ENCODE measurements at regions not wholly inside any gene's neighbourhood (a gene's known extent, or its start where the extent isn't known, plus 50 kb on each side); places are given as distances from the start of the nearest gene placed in this dataset.

GRCh38 chrX:39652336-39652735 is 445.4 kb downstream of the BCOR start:
- DNase-seq = no peak
- H3K4me1 ChIP-seq (ENCODE audit: control insufficient read depth, insufficient read depth, low read depth, low read length) = peaks cover 1% of the 10 kb centered on the region
- H3K23ac ChIP-seq (ENCODE audit: low read length in 2 of 2) = no peak overlapping the region
- no peak overlapping the region for H3K4ac ChIP-seq (ENCODE audit: low read depth in 1 of 2, low read length in 2 of 2)
- H2BK15ac ChIP-seq (ENCODE audit: low read depth, poor library complexity, severe bottlenecking) = no peak overlapping the region
- H4K91ac ChIP-seq (ENCODE audit: low read length) = no peak overlapping the region
- no peak overlapping the region for H3K18ac ChIP-seq (ENCODE audit: low read depth in 1 of 2, low read length in 2 of 2)
- H2BK12ac ChIP-seq (ENCODE audit: low read length in 2 of 2) = no peak overlapping the region
- no peak overlapping the region for H2AFZ ChIP-seq (ENCODE audit: low read depth, low read length)
- no peak overlapping the region for H3K4me3 ChIP-seq (ENCODE audit: insufficient read depth in 1 of 2, low read depth in 1 of 2, low read length in 2 of 2)
- no peak overlapping the region for H3K27ac ChIP-seq (ENCODE audit: low read length, poor library complexity, severe bottlenecking)
- whole genome bisulfite sequencing = 60% methylated on average over 3 of the region's 5 CpGs
- no peak overlapping the region for H2BK5ac ChIP-seq (ENCODE audit: low read depth, low read length, poor library complexity, severe bottlenecking)
- H2BK120ac ChIP-seq (ENCODE audit: low read depth, low read length) = no peak overlapping the region
- no peak overlapping the region for H2AK5ac ChIP-seq (ENCODE audit: low read length, severe bottlenecking)
- H3K36me3 ChIP-seq (ENCODE audit: control insufficient read depth in 1 of 2, insufficient read depth in 2 of 2, low read depth in 1 of 2, low read length in 2 of 2) = no peaks in the 10 kb centered on the region
- H3K4me2 ChIP-seq (ENCODE audit: low read length, poor library complexity, severe bottlenecking) = no peak overlapping the region
- H4K8ac ChIP-seq (ENCODE audit: low read length) = no peak overlapping the region
- H3K79me1 ChIP-seq (replicated peaks; ENCODE audit: low read length, poor library complexity, severe bottlenecking) = no peaks in the 10 kb centered on the region
- peaks cover 29 to 77% of the 10 kb centered on the region in 2 experiments for H3K27me3 ChIP-seq (ENCODE audit: control insufficient read depth in 1 of 2, insufficient read depth in 1 of 2, low read length in 2 of 2)
- no peak overlapping the region for H3K14ac ChIP-seq (ENCODE audit: low read length in 2 of 2)
- H3K9ac ChIP-seq (ENCODE audit: low read length) = no peak overlapping the region
- no peaks in the 10 kb centered on the region for H3K9me3 ChIP-seq (ENCODE audit: control insufficient read depth, low read length)

- H4K8ac ChIP-seq (ENCODE audit: low read length) = no peak overlapping the region
- no peak overlapping the region for H2BK15ac ChIP-seq (ENCODE audit: low read depth, poor library complexity, severe bottlenecking)
- H3K4ac ChIP-seq (ENCODE audit: low read depth in 1 of 2, low read length in 2 of 2) = no peak overlapping the region
- H2BK120ac ChIP-seq (ENCODE audit: low read depth, low read length) = no peak overlapping the region
- no peak overlapping the region for H3K4me3 ChIP-seq (ENCODE audit: insufficient read depth in 1 of 2, low read depth in 1 of 2, low read length in 2 of 2)
- no peak for DNase-seq
- H3K4me2 ChIP-seq (ENCODE audit: low read length, poor library complexity, severe bottlenecking) = no peak overlapping the region
- no peak overlapping the region for H2BK5ac ChIP-seq (ENCODE audit: low read depth, low read length, poor library complexity, severe bottlenecking)
- WGBS = 13% methylated on average over 10 of the region's 10 CpGs
- H4K91ac ChIP-seq (ENCODE audit: low read length) = no peak overlapping the region
- H2AFZ ChIP-seq (ENCODE audit: low read depth, low read length) = no peak overlapping the region
- no peak overlapping the region for H3K9ac ChIP-seq (ENCODE audit: low read length)
- no peaks in the 10 kb centered on the region for H3K79me1 ChIP-seq (replicated peaks; ENCODE audit: low read length, poor library complexity, severe bottlenecking)
- no peak overlapping the region for H3K27ac ChIP-seq (ENCODE audit: low read length, poor library complexity, severe bottlenecking)
- peaks cover 1% of the 10 kb centered on the region for H3K4me1 ChIP-seq (ENCODE audit: control insufficient read depth, insufficient read depth, low read depth, low read length)
- H3K27me3 ChIP-seq (ENCODE audit: control insufficient read depth in 1 of 2, insufficient read depth in 1 of 2, low read length in 2 of 2) = peaks cover 29 to 73% of the 10 kb centered on the region in 2 experiments
- H2BK12ac ChIP-seq (ENCODE audit: low read length in 2 of 2) = no peak overlapping the region
- no peaks in the 10 kb centered on the region for H3K36me3 ChIP-seq (ENCODE audit: control insufficient read depth in 1 of 2, insufficient read depth in 2 of 2, low read depth in 1 of 2, low read length in 2 of 2)
- no peak overlapping the region for H2AK5ac ChIP-seq (ENCODE audit: low read length, severe bottlenecking)
- no peak overlapping the region for H3K23ac ChIP-seq (ENCODE audit: low read length in 2 of 2)
- H3K14ac ChIP-seq (ENCODE audit: low read length in 2 of 2) = no peak overlapping the region
- H3K18ac ChIP-seq (ENCODE audit: low read depth in 1 of 2, low read length in 2 of 2) = peak overlapping the region in 1 of 2 experiments; percentile 16
- no peaks in the 10 kb centered on the region for H3K9me3 ChIP-seq (ENCODE audit: control insufficient read depth, low read length)
Measured at GRCh38 chrX:39653691-39654090, 444.1 kb downstream of the BCOR start.

DNA sequence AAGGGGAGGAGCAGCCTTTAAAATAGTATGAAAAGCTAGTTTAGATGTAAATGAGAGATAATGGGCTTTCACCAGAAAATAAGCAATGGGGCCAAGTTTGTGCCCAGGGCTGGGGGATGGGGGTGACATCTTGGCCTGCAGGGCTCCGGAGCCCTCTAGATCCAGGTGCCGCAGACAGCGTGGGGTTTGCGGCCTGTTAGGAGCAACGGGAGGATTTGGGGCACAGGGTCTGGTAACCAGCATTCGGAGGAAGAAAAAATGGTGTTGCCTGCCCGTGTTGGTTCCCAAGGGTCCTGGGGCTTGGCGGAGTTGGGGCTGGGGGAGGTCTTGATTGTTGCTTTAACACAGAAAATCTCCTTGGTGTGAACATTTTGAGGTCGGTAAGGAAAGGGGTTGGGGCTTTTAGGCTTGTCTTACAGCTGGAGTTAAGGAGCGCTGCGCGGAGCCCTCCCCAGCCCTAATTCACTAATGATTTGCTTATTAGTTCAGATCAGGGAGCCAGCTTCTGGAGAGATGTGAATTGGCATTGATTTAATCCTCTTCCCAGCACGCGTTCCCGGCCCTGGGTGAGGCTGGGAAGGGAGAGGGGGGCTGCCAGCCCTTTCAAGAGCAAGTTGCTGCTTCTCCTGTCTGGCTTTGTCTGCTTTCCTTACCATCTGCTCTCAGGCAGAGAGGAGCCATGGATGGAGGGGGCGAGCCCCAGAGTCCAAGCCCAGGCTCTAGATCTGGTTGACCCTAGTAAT is 443.4 kb downstream of the BCOR start:
- Histone ChIP-seq H3K4me2 (ENCODE audit: low read length, poor library complexity, severe bottlenecking) (no peak overlapping the region), H3K23ac (ENCODE audit: low read length in 2 of 2) (no peak overlapping the region), H4K8ac (ENCODE audit: low read length) (no peak overlapping the region), H3K4me3 (ENCODE audit: insufficient read depth in 1 of 2, low read depth in 1 of 2, low read length in 2 of 2) (no peak overlapping the region), H3K4me1 (ENCODE audit: control insufficient read depth, insufficient read depth, low read depth, low read length) (peaks cover 1% of the 10 kb centered on the region), H2BK5ac (ENCODE audit: low read depth, low read length, poor library complexity, severe bottlenecking) (no peak overlapping the region), H3K36me3 (ENCODE audit: control insufficient read depth in 1 of 2, insufficient read depth in 2 of 2, low read depth in 1 of 2, low read length in 2 of 2) (no peaks in the 10 kb centered on the region), H3K18ac (ENCODE audit: low read depth in 1 of 2, low read length in 2 of 2) (no peak overlapping the region), H3K9ac (ENCODE audit: low read length) (no peak overlapping the region), H3K9me3 (ENCODE audit: control insufficient read depth, low read length) (no peaks in the 10 kb centered on the region), H3K27me3 (ENCODE audit: control insufficient read depth in 1 of 2, insufficient read depth in 1 of 2, low read length in 2 of 2) (peaks cover 29 to 72% of the 10 kb centered on the region in 2 experiments), H2AK5ac (ENCODE audit: low read length, severe bottlenecking) (no peak overlapping the region), H2BK120ac (ENCODE audit: low read depth, low read length) (no peak overlapping the region), H2BK15ac (ENCODE audit: low read depth, poor library complexity, severe bottlenecking) (no peak overlapping the region), H3K79me1 (replicated peaks; ENCODE audit: low read length, poor library complexity, severe bottlenecking) (no peaks in the 10 kb centered on the region), H4K91ac (ENCODE audit: low read length) (no peak overlapping the region), H2BK12ac (ENCODE audit: low read length in 2 of 2) (no peak overlapping the region), H2AFZ (ENCODE audit: low read depth, low read length) (no peak overlapping the region), H3K27ac (ENCODE audit: low read length, poor library complexity, severe bottlenecking) (no peak overlapping the region), H3K4ac (ENCODE audit: low read depth in 1 of 2, low read length in 2 of 2) (no peak overlapping the region), H3K14ac (ENCODE audit: low read length in 2 of 2) (no peak overlapping the region)
- 52% methylated on average over 12 of the region's 16 CpGs for WGBS
- DNase-seq = no peak

- H3K18ac ChIP-seq (ENCODE audit: low read depth in 1 of 2, low read length in 2 of 2) = no peak overlapping the region
- no peak overlapping the region for H3K27ac ChIP-seq (ENCODE audit: low read length, poor library complexity, severe bottlenecking)
- no peak overlapping the region for H3K23ac ChIP-seq (ENCODE audit: low read length in 2 of 2)
- peaks cover 29 to 68% of the 10 kb centered on the region in 2 experiments for H3K27me3 ChIP-seq (ENCODE audit: control insufficient read depth in 1 of 2, insufficient read depth in 1 of 2, low read length in 2 of 2)
- no peak overlapping the region for H2BK12ac ChIP-seq (ENCODE audit: low read length in 2 of 2)
- no peak overlapping the region for H3K4me2 ChIP-seq (ENCODE audit: low read length, poor library complexity, severe bottlenecking)
- H3K4me1 ChIP-seq (ENCODE audit: control insufficient read depth, insufficient read depth, low read depth, low read length) = peaks cover 1% of the 10 kb centered on the region
- no peak overlapping the region for H2BK120ac ChIP-seq (ENCODE audit: low read depth, low read length)
- H3K79me1 ChIP-seq (replicated peaks; ENCODE audit: low read length, poor library complexity, severe bottlenecking) = no peaks in the 10 kb centered on the region
- no peak overlapping the region for H2AK5ac ChIP-seq (ENCODE audit: low read length, severe bottlenecking)
- H3K9me3 ChIP-seq (ENCODE audit: control insufficient read depth, low read length) = no peaks in the 10 kb centered on the region
- no peak overlapping the region for H2BK5ac ChIP-seq (ENCODE audit: low read depth, low read length, poor library complexity, severe bottlenecking)
- WGBS = 78% methylated on average over 3 of the region's 3 CpGs
- no peak overlapping the region for H3K14ac ChIP-seq (ENCODE audit: low read length in 2 of 2)
- no peak overlapping the region for H2AFZ ChIP-seq (ENCODE audit: low read depth, low read length)
- H3K4me3 ChIP-seq (ENCODE audit: insufficient read depth in 1 of 2, low read depth in 1 of 2, low read length in 2 of 2) = no peak overlapping the region
- H2BK15ac ChIP-seq (ENCODE audit: low read depth, poor library complexity, severe bottlenecking) = no peak overlapping the region
- no peaks in the 10 kb centered on the region for H3K36me3 ChIP-seq (ENCODE audit: control insufficient read depth in 1 of 2, insufficient read depth in 2 of 2, low read depth in 1 of 2, low read length in 2 of 2)
- no peak overlapping the region for H3K4ac ChIP-seq (ENCODE audit: low read depth in 1 of 2, low read length in 2 of 2)
- no peak overlapping the region for H4K8ac ChIP-seq (ENCODE audit: low read length)
- no peak overlapping the region for H3K9ac ChIP-seq (ENCODE audit: low read length)
- no peak overlapping the region for H4K91ac ChIP-seq (ENCODE audit: low read length)
- DNase-seq = no peak
Measured at GRCh38 chrX:39654952-39655351, 442.8 kb downstream of the BCOR start.
